ENCODE measurements at regions not wholly inside any gene's neighbourhood (a gene's known extent, or its start where the extent isn't known, plus 50 kb on each side); places are given as distances from the start of the nearest gene placed in this dataset.
"Not testable (repeated sequence)": the region's sequence is repeated elsewhere in the genome, so short reads cannot be mapped to it uniquely, and the experiment has no call there.

- not testable (repeated sequence) for TF ChIP-seq OSR1 (CRISPR knock-in tag; IDR thresholded peaks at IDR 0.05); GLIS3 (CRISPR knock-in tag; IDR thresholded peaks at IDR 0.05); TSHZ2 (CRISPR knock-in tag; IDR thresholded peaks at IDR 0.05); PATZ1 (CRISPR knock-in tag; IDR thresholded peaks at IDR 0.05; ENCODE audit: borderline replicate concordance); TCF4 (CRISPR knock-in tag; IDR thresholded peaks at IDR 0.05; ENCODE audit: borderline replicate concordance); ZFP30 (CRISPR knock-in tag; IDR thresholded peaks at IDR 0.05); BACH2 (CRISPR knock-in tag; IDR thresholded peaks at IDR 0.05; ENCODE audit: borderline replicate concordance); ZFP3 (CRISPR knock-in tag; IDR thresholded peaks at IDR 0.05); PPARA (CRISPR knock-in tag; IDR thresholded peaks at IDR 0.05; ENCODE audit: borderline replicate concordance)
Observed at GRCh38 chrX:65585226-65585625, 50.6 kb upstream of the LAS1L start.
